ENCODE measurements at regions not wholly inside any gene's neighbourhood (a gene's known extent, or its start where the extent isn't known, plus 50 kb on each side); places are given as distances from the start of the nearest gene placed in this dataset.

GRCh38 chr2:215659650-215660049, 223.8 kb upstream of the FN1 start:
- ChIA-PET CTCF (ENCODE audit: low intra/inter-chr PET ratio) (no interaction called here), POLR2A (no interaction called here)
- TF ChIP-seq DACH1 (IDR thresholded peaks at IDR 0.05; ENCODE audit: partially characterized antibody) (no peak), HOMEZ (CRISPR knock-in tag; IDR thresholded peaks at IDR 0.05) (no peak), ZNF134 (CRISPR knock-in tag; conservative IDR thresholded peaks at IDR 0.05) (peak; percentile 96)
- BruUV-seq (replicated peaks) = no TSS peak
- no peaks in the 10 kb centered on the region for H3K9me3 ChIP-seq (replicated peaks; ENCODE audit: control insufficient read depth, insufficient read depth, low read depth, low read length)
- no peaks in the 10 kb centered on the region for H3K4me1 ChIP-seq (replicated peaks in 1 of 2; ENCODE audit: control insufficient read depth in 2 of 2, insufficient read depth in 2 of 2, low read length in 2 of 2)
- WGBS (ENCODE audit: insufficient coverage, low coverage, missing lambda C conversion rate) = 70% methylated on average over 4 of the region's 4 CpGs
- no peaks in the 10 kb centered on the region for H3K36me3 ChIP-seq (ENCODE audit: control insufficient read depth, insufficient read depth, low read length)
- FAIRE-seq = no peak
- no peak overlapping the region for H3K4me3 ChIP-seq
- H3K9me1 ChIP-seq (ENCODE audit: control insufficient read depth, insufficient read depth, low read length) = no peaks in the 10 kb centered on the region
- H2AFZ ChIP-seq (ENCODE audit: low read depth, low read length) = no peak overlapping the region
- in situ Hi-C loops (cut with MboI) = no loop called here
- no peak for ATAC-seq
- no peak overlapping the region for H3K9ac ChIP-seq (ENCODE audit: insufficient read depth in 1 of 2, low read depth in 2 of 2, low read length in 2 of 2)
- intact Hi-C loops (cut with micrococcal nuclease) = no loop called here
- no peak for DNase-seq (ENCODE audit: extremely low read depth in 1 of 4, low spot score in 3 of 4)
- H3K4me2 ChIP-seq (ENCODE audit: insufficient read depth, low read length) = no peak overlapping the region
- H4K20me1 ChIP-seq (replicated peaks; ENCODE audit: control insufficient read depth, insufficient read depth, low read length) = no peaks in the 10 kb centered on the region
- H3K27ac ChIP-seq (ENCODE audit: extremely low read depth, low read depth, low read length) = no peak overlapping the region
- no peaks in the 10 kb centered on the region for H3K79me2 ChIP-seq (ENCODE audit: control insufficient read depth, insufficient read depth, low read length)
- H3K27me3 ChIP-seq (ENCODE audit: control insufficient read depth in 2 of 2, insufficient read depth in 2 of 2, low read length in 2 of 2) = no peaks in the 10 kb centered on the region

- Histone ChIP-seq H3K4me2 (ENCODE audit: insufficient read depth, low read length) (no peak overlapping the region), H3K4me3 (no peak overlapping the region), H3K36me3 (ENCODE audit: control insufficient read depth, insufficient read depth, low read length) (no peaks in the 10 kb centered on the region), H3K27me3 (ENCODE audit: control insufficient read depth in 2 of 2, insufficient read depth in 2 of 2, low read length in 2 of 2) (no peaks in the 10 kb centered on the region), H3K9ac (ENCODE audit: insufficient read depth in 1 of 2, low read depth in 2 of 2, low read length in 2 of 2) (no peak overlapping the region), H4K20me1 (replicated peaks; ENCODE audit: control insufficient read depth, insufficient read depth, low read length) (no peaks in the 10 kb centered on the region), H2AFZ (ENCODE audit: low read depth, low read length) (no peak overlapping the region), H3K4me1 (replicated peaks in 1 of 2; ENCODE audit: control insufficient read depth in 2 of 2, insufficient read depth in 2 of 2, low read length in 2 of 2) (no peaks in the 10 kb centered on the region), H3K79me2 (ENCODE audit: control insufficient read depth, insufficient read depth, low read length) (no peaks in the 10 kb centered on the region), H3K9me3 (replicated peaks; ENCODE audit: control insufficient read depth, insufficient read depth, low read depth, low read length) (no peaks in the 10 kb centered on the region), H3K9me1 (ENCODE audit: control insufficient read depth, insufficient read depth, low read length) (no peaks in the 10 kb centered on the region), H3K27ac (ENCODE audit: extremely low read depth, low read depth, low read length) (no peak overlapping the region)
- FAIRE-seq (no peak), DNase-seq (ENCODE audit: extremely low read depth in 1 of 4, low spot score in 3 of 4) (no peak), ATAC-seq (no peak)
- BruUV-seq (replicated peaks) = no TSS peak
- ChIA-PET POLR2A (no interaction called here), CTCF (ENCODE audit: low intra/inter-chr PET ratio) (no interaction called here)
- in situ Hi-C loops (cut with MboI) = no loop called here
- 68% methylated on average over 4 of the region's 4 CpGs for WGBS (ENCODE audit: insufficient coverage, low coverage, missing lambda C conversion rate)
- TF ChIP-seq MAFG (tag; conservative IDR thresholded peaks at IDR 0.05) (peak; percentile 55), CHD4 (IDR thresholded peaks at IDR 0.05; ENCODE audit: insufficient read depth, insufficient replicate concordance, low read depth, low read length, poor library complexity, severe bottlenecking) (no peak), MAFF (IDR thresholded peaks at IDR 0.05; ENCODE audit: low read length) (peak; percentile 67), ETS2 (tag; IDR thresholded peaks at IDR 0.05; ENCODE audit: borderline replicate concordance, poor library complexity, severe bottlenecking) (no peak), PTBP1 (IDR thresholded peaks at IDR 0.05; ENCODE audit: low read depth, low read length) (no peak), ZNF316 (IDR thresholded peaks at IDR 0.05) (peak; percentile 74), MAFK (IDR thresholded peaks at IDR 0.05; ENCODE audit: low read length) (0 out of 2 replicates have a peak, but pooled peaks have one; percentile 27), E2F6 (IDR thresholded peaks at IDR 0.05; ENCODE audit: borderline replicate concordance in 1 of 2, extremely low read depth in 1 of 2, insufficient read depth in 1 of 2, insufficient read length in 1 of 2, low read depth in 1 of 2, low read length in 1 of 2, poor library complexity in 1 of 2, severe bottlenecking in 1 of 2) (no peak), C11orf30 (IDR thresholded peaks at IDR 0.05; ENCODE audit: low read depth) (peak; percentile 61)
- intact Hi-C loops (cut with micrococcal nuclease) = no loop called here
These were observed 222.9 kb upstream of the FN1 start for GRCh38 chr2:215658635-215659305.
